ENCODE measurements at regions not wholly inside any gene's neighbourhood (a gene's known extent, or its start where the extent isn't known, plus 50 kb on each side); places are given as distances from the start of the nearest gene placed in this dataset.

GRCh38 chr14:86915406-86915805 is 1077.6 kb downstream of the GALC start (continued):
- TF ChIP-seq ZNF547 (CRISPR knock-in tag; IDR thresholded peaks at IDR 0.05) (no peak), ETV5 (CRISPR knock-in tag; IDR thresholded peaks at IDR 0.05; ENCODE audit: borderline replicate concordance) (no peak), ZBTB7A (CRISPR knock-in tag; IDR thresholded peaks at IDR 0.05) (no peak), TFDP2 (CRISPR knock-in tag; IDR thresholded peaks at IDR 0.05) (no peak)
- TF ChIP-seq, protein P1, sequence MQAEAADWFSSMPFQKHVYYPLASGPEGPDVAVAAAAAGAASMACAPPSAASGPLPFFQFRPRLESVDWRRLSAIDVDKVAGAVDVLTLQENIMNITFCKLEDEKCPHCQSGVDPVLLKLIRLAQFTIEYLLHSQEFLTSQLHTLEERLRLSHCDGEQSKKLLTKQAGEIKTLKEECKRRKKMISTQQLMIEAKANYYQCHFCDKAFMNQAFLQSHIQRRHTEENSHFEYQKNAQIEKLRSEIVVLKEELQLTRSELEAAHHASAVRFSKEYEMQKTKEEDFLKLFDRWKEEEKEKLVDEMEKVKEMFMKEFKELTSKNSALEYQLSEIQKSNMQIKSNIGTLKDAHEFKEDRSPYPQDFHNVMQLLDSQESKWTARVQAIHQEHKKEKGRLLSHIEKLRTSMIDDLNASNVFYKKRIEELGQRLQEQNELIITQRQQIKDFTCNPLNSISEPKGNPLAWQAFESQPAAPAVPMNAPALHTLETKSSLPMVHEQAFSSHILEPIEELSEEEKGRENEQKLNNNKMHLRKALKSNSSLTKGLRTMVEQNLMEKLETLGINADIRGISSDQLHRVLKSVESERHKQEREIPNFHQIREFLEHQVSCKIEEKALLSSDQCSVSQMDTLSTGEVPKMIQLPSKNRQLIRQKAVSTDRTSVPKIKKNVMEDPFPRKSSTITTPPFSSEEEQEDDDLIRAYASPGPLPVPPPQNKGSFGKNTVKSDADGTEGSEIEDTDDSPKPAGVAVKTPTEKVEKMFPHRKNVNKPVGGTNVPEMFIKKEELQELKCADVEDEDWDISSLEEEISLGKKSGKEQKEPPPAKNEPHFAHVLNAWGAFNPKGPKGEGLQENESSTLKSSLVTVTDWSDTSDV (CRISPR knock-in tag; IDR thresholded peaks at IDR 0.05): no peak

- H2AFZ ChIP-seq (ENCODE audit: low read length): no peak overlapping the region
- no peak overlapping the region for H3K9ac ChIP-seq (ENCODE audit: insufficient read depth, low read depth, low read length)
- no peaks in the 10 kb centered on the region for H3K79me2 ChIP-seq (ENCODE audit: insufficient read depth, low read length)
- FAIRE-seq (no peak), DNase-seq (ENCODE audit: low spot score) (no peak), ATAC-seq (no peak)
- H3K4me2 ChIP-seq (ENCODE audit: low read depth, low read length): no peak overlapping the region
- ChIA-PET POLR2A (no interaction called here), CTCF (ENCODE audit: low intra/inter-chr PET ratio, low total read pairs) (no interaction called here)
- in situ Hi-C loops (cut with HindIII; ENCODE audit: extremely low pct_ligation_motif_present, low pct_unique_long_range_greater_than_20kb) (no loop called here), intact Hi-C loops (cut with micrococcal nuclease; ENCODE audit: unreplicated experiment) (no loop called here)
- H3K27ac ChIP-seq (ENCODE audit: extremely low read length, insufficient read depth, low read length): no peak overlapping the region
- TF ChIP-seq ZNF318 (CRISPR knock-in tag; IDR thresholded peaks at IDR 0.05) (no peak), ZNF691 (CRISPR knock-in tag; IDR thresholded peaks at IDR 0.05; ENCODE audit: borderline replicate concordance, low read depth) (no peak), ZNF569 (CRISPR knock-in tag; IDR thresholded peaks at IDR 0.05; ENCODE audit: borderline replicate concordance) (no peak), ZNF878 (CRISPR knock-in tag; IDR thresholded peaks at IDR 0.05) (no peak)
- TF ChIP-seq, protein P2, sequence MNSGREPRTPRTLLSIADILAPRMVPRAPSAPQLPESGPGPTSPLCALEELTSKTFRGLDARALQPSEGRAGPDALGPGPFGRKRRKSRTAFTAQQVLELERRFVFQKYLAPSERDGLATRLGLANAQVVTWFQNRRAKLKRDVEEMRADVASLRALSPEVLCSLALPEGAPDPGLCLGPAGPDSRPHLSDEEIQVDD (CRISPR knock-in tag; IDR thresholded peaks at IDR 0.05; ENCODE audit: borderline replicate concordance): no peak
- H4K20me1 ChIP-seq (ENCODE audit: insufficient read depth, low read length): no peaks in the 10 kb centered on the region
- no peaks in the 10 kb centered on the region; a peak in 1 of 5 replicates for H3K27me3 ChIP-seq (ENCODE audit: control insufficient read depth in 1 of 2, insufficient read depth in 2 of 2, low read length in 2 of 2)
- no peaks in the 10 kb centered on the region for H3K9me3 ChIP-seq (ENCODE audit: low read length)
- no peak overlapping the region for H3K4me3 ChIP-seq (replicated peaks in 1 of 3; ENCODE audit: insufficient read depth in 1 of 3, low read depth in 2 of 3, low read length in 3 of 3)
- no TSS peak for BruUV-seq (replicated peaks)
- H3K36me3 ChIP-seq (replicated peaks in 1 of 2; ENCODE audit: control insufficient read depth in 1 of 2, insufficient read depth in 2 of 2, low read length in 2 of 2): no peaks in the 10 kb centered on the region
- H3K4me1 ChIP-seq (ENCODE audit: insufficient read depth, low read length): no peaks in the 10 kb centered on the region
Measured at GRCh38 chr14:86912709-86913108, 1080.3 kb downstream of the GALC start.
